KG1 (cell line): ENCODE measurements at regions not wholly inside any gene's neighbourhood (a gene's known extent, or its start where the extent isn't known, plus 50 kb on each side); places are given as distances from the start of the nearest gene placed in this dataset.
"Not testable (repeated sequence)": the region's sequence is repeated elsewhere in the genome, so short reads cannot be mapped to it uniquely, and the experiment has no call there.

Experiments used
- DNase-seq: peaks from one replicate; lab custom pipeline; 2025; lab: John Stamatoyannopoulos, UW

DNA sequence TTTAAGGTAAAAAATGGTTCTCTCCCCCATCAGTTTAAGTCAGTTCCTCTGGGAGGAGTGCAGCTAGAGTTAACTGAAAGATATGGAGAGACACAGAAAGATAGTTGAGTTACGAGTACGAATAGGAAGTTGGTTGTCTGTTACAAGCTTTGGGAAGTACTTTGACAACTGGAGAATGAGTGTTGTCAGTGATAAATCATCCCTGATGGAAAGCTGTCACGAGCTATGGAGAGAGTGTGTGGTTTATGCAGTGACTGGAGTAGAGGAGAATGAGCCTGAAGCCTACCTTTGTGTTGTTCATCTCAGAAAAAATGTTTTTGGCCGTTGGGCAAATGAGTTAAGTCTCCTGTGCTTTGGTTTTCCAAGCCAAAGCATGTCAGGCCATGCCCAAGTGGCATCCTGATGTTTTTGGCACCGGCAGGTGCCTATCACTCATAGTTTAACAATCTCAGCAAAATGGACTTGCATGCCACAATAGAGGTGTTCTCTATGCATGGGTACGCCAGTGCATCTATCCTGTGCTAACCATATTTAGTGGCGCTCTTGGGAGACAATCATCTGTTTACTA is 350.2 kb downstream of the IRS2 start:
- no peak for DNase-seq

GRCh38 chr13:109431217-109431616 is 355.2 kb downstream of the IRS2 start:
- DNase-seq, result no peak

DNA sequence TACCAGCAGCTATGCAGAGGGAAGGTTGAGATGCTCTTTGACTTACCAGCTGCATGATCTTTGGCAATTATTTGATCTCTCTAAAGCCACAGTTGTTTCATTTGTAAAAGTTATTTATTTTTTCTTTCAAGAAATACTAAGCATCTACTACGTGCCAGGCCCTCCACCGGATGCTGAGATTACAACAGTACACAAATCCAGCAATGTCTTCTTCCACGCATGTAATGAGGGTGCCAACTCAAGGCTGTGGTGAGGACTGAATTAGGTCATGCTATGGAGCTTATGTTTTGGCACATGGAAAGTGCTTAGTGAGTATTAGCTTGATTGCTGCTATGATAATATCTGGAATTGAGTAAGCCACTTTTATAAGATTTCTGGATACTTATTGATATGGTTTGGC is 358.2 kb downstream of the IRS2 start:
- no peak for DNase-seq

GRCh38 chr13:109427695-109428094 is 358.7 kb downstream of the IRS2 start:
- DNase-seq, result no peak

GRCh38 chr13:109427148-109427547 is 359.2 kb downstream of the IRS2 start:
- no peak for DNase-seq

- no peak for DNase-seq
Observed at GRCh38 chr13:109426690-109426990, 359.7 kb downstream of the IRS2 start.

DNA sequence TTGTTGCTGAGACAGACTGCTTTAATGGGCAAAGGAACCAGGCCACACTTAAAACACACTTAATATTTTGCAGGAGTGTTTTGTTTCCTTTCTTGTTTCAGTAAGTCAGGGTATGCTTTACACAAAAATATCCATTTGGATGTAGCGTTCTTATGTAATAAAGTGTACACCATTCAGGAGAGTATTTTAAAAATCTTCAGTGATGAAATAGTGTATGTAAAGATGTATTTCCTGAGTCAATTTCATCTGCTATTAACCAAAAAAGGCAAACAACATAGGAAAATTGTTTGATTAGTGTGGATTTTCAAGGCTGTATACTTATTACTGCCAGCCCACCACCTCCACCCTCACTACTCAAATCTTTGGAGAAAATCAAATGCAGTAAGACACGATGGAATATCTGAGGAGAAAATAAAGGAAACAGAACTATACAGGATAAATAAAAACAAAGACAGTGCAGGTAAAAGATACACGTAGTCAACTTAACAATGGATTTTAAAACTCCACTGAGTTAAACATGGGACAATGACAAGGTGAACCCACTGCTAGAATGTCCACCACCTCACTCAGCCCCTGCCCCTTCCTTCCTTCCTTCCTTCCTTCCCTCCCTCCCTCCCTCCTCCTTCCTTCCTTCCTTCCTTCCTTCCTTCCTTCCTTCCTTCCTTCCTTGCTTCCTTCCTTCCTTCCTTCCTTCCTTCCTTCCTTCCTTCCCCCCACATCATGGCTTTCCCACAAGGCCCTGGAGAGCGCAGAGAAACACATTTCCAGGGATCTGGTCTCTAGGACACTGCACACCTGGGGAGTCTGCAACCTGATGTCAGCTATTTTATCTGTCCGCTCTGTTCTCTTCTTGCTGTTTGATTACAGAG is 360.3 kb downstream of the IRS2 start:
- DNase-seq, result no peak

DNA sequence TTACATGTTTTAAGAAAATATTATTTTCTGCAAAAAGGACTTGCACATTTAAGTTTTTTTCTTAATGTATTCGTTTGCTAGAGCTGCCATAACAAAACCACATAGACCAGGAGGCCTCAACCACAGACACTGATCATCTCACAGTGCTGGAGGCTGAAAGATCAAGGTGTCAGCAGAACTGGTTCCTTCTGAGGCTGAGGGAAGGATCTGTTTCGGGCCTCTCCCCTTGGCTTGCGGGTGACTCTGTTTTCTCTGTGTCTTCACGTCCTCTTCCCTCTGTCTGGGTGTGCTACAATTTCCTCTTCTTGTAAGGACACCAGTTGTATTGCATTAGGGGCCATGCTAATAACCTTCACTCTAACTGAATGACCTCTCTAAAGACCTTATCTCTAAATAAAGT is 364.2 kb downstream of the IRS2 start:
- DNase-seq, result no peak

DNA sequence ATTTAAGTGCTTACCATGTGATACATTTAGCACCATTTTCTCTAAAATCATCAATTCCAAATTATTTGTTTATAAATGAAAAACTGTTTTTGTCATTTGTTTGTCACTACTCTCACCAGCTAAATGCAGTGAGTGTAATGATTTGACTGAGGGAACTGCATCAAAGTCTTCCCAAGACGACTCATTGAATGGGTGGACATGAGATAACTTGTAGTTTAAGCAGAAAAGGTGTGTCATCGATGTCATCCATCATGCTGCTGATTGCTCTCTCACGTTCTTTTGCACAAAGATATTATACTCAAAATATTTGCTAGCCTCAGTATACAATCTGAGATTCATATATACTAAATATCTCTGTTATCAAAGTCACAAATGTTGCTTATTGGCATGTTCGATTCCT is 366.5 kb downstream of the IRS2 start:
- no peak for DNase-seq

DNA sequence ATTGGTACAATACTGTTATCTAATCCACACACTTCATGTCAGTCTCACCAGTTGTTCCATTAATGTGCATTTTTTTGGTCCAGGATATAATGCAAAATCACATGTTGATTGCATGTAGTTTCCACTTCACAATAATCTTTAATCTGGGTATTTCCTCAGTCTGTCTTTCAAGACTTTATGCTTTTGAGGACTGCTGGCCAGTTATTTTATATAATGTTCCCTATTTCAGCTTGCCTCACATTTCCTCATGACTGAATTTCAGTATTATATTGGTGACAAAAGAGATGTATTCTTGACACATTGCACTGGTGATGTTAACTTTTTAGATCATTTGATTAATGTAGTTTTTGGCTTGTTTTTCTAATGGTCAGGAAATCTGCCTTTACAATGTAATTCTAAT is 368.3 kb downstream of the IRS2 start:
- DNase-seq, result no peak

DNA sequence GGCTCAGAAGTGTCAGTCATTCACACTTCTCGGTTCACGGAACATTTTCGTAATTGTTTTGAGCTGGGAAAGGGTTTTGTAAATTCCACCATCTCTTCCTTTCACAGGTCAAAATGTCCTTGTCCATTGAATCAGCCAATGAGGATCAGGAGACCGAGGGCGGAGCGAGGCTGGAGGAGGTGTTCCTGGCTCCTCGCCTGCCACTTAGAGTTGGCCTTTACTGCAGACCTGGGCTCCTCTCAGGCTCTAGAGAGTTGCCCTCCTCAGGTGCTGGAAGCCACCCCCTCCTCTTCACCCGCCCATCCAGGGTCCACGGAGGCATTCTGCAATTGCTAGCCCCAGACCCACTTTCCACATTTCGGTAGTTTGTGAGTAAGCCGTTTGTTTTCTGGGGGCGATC is 370.4 kb downstream of the IRS2 start:
- no peak for DNase-seq

DNA sequence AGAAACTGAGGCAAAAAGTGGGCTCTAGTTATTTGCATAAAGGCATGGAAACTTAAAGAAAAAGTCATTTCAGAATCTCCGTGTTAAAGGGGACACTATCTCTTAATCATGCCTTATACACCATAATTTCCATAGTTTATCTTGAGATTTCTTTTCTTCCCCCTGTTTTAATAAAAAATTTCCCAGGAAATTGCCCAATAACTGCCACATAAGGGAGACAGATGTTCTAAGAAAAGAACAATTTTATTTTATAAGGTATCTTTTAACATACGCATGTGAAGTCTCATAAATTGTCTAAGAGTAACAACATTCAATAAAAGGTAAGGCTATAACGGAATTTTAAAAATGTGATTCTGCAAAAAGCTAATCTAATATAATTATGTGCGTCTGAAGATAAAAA is 371.3 kb downstream of the IRS2 start:
- no peak for DNase-seq

DNA sequence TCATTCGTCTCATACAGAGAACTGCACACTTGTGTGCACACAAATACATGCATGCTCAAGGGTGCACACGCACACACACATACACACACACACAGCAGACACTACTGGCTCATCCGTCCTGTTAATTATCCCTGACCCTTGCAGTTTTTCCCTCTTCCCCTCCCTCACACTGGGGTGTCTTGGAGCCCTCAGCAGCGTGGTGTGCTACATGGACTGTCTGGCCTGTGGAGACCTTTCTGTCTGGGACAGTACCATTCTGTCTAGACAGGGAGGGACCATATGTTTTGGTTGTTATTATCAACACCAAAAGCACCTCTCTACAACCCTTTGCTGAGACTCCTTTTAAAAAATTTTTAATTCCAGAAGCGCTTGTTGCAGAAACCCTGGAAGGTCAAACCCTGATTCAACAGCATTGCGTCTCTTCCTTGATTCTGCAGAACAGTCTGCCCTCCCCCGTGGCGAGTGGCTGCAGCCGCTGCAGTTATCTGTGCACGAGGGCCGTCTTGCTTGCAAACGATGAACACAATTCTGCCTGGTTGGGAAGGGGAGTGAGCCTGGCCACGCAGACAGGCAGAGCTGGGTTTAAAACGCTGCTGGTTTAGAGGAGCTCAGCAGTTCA is 374.0 kb downstream of the IRS2 start:
- DNase-seq, result no peak

GRCh38 chr13:109410868-109411267 is 375.5 kb downstream of the IRS2 start:
- DNase-seq, result no peak

DNA sequence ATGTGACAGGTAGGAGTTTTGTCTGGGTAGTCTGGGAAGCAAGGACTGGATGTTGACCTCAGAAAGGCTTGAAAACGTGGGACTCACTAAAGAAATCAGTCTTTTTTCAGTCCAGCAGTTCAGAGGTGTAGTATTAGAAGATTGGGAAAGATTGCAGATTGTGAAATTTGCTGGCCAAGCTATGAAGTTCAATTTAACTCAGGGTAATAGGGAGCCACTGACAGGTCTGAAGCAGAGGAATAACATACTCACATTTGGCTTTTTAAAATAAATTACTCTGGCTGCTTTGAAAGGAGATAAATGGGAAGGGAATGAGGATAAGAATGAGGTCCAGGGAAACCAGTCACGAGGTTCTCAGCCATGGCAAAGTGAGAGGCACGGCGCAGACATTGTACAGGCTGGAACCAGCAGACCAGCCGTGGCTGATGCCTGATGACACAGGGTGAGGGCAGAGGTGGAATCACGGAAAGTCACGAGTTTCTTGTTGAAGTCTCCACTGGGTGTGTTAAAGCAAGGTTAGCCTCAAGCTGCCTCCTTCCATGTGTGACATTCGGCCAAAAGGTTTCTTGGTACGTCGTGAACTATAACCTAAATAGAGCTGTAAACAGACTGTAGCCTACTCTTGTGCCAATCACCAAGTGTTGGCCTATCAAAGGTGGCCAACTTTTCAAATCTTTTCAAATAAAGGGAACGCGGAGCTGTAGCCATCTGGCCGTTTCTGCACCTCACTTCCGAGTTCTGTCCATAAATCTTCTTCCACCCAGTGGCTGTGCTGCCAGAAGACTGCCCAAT is 377.6 kb downstream of the IRS2 start:
- DNase-seq, result no peak

DNA sequence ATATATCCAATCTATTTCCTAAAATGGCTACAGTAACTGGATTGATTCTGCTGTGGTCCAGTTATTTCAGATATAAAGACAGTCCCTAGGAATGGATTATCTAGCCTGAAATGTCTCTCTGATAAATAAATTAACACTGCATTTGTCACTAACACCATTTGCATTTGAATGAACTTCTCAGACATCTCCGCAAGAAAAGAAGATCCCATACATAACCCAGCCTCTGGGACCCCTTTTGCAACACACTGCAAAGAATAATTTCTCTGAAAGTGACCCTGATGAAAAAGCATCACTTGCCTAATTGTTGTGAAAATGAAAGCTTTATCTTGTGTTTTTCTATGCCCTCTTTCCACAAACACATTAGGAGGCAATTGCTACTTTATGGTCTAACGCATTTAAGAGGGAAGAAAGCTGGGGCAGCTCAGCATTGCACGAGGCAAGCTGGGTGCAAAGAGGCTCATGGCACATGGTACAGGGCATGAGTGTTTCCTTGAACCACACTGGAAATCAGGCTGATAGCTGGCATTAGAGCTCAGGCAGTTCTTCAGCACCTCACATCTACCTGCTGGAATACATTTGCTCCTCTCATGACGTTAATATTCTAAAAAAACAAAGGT is 379.9 kb downstream of the IRS2 start:
- DNase-seq, result no peak

- DNase-seq, result no peak
Observed at GRCh38 chr13:109403012-109403421, 383.4 kb downstream of the IRS2 start.

GRCh38 chr13:109401891-109402290 is 384.5 kb downstream of the IRS2 start:
- no peak for DNase-seq

DNA sequence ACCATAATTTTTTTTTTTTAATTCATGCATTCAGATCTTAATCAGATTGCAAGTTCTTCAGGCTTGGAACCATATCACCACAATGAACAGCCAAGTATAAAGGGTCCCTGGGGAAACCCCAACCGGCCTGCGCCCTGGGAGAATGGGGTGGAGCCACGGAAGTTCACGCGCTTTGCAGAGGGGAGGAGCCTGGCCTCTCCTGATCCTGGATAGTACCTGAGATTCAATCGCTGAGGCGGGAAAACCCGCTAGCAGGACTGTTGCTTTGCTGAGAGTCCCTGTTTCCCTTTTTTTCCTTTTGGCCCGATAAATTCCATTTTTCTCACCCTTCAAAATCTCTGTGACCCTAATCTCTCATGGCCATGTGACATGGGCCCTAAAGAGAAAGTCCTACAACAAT is 385.1 kb downstream of the IRS2 start:
- no peak for DNase-seq

DNA sequence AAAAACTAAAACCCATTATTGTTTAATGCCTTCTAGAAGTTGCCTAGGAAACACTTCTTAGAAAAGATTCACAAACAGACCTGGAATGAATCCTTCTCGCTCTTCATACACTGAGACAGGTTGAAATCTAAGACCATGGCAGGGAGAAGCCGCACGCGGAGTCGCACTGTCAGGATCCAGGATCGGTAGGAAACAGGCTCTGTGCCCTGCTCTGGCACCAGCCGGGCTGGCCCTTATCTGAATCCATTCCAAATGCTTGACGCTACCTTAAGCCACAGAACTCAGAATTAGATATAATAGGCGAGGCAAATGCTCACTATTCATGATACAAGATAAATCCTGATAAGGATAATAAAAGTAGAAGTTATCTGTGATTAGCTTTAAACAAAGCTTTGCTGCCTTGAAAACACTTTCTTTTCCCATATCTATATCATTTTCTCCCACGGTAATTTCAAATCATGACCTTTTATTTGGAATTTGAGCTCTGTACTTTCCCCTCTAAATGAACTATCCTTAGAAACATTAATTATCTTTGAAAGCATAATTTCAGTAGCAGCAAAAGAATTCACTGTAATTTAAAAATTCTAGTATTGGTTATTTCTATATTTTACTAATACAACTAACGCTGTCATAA is 385.6 kb downstream of the IRS2 start:
- no peak for DNase-seq

- DNase-seq, result no peak
Observed at GRCh38 chr13:109400209-109400608, 386.2 kb downstream of the IRS2 start.

DNA sequence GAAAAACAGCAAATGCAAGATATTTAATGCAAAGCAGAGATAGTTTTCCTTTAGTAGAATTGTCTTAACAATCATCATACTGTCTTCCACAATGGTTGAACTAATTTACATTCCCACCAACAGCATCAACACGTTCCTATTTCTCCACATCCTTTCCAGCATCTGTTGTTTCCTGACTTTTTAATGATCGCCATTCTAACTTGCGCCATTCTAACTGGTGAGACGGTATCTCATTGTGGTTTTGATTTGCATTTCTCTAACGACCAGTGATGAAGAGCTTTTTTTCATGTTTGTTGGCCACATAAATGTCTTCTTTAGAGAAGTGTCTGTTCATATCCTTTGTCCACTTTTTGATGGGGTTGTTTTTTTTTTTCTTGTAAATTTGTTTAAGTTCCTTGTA is 388.3 kb downstream of the IRS2 start:
- not testable (repeated sequence) for DNase-seq
